ENCODE measurements at regions not wholly inside any gene's neighbourhood (a gene's known extent, or its start where the extent isn't known, plus 50 kb on each side); places are given as distances from the start of the nearest gene placed in this dataset.

- no peak for DNase-seq
Observed at GRCh38 chr9:120291050-120291449, 288.9 kb downstream of the CDK5RAP2 start.

GRCh38 chr9:120289990-120290975 is 289.7 kb downstream of the CDK5RAP2 start:
- DNase-seq = no peak

DNA sequence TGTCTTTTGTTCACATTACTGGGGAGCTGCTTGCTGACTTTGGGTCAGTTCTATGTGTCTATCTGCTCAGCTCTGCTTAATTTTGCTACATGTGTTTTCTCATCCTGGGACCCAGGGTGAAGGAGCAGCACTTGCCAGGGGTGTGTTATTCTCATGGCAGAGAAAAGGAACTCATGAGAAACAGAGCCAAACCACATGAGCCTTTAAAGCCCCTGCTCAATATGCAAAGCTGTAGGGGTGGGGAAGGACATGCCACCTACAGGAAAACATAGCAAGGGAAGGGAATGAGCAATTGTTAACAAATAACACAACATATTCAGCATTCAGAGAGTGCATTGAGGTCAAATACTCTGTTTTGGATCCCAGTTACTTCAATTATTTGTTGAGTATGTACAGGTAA is 290.9 kb downstream of the CDK5RAP2 start:
- DNase-seq = no peak

DNA sequence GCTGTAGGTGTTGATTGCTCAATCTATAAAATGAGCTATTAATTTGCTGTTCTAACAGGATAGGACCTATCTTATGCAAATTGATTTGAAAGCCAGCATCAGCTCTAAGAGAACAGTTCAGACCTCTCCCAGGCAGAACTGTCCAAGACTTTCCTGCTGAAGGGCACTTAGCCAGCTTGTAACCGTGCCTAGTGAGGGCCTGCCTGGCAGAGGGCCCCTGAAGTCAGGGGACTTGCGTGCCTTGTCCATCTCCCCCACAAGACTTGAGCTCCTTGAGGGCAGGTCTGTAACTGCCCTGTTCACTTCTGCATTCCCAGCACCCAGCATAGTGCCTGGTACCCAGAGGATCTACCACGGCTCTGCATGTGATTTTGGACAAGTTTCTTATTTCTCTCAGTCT is 293.4 kb downstream of the CDK5RAP2 start:
- DNase-seq = no peak

GRCh38 chr9:120284821-120285220 is 295.1 kb downstream of the CDK5RAP2 start:
- DNase-seq = no peak

DNA sequence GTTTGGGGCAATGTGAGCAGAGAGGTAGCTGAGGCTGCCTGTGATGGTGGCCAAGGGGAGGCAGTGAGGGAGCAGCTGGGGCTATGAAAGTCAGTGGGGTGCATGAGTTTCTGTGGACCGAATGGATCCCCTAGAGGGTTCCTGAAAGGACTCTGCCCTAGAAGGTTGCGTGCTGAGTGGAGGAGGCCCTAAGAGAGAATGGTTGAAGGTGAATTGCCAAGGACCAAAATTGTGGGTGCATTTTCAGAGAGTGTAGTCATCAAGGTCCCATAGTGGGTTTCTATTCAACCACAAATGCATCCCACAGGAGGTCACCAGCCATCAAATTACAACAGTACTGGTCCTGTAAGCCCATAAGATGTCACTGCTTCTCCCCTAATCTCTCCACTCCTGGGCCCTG is 298.3 kb downstream of the CDK5RAP2 start:
- DNase-seq = no peak

GRCh38 chr9:120267929-120268328 is 312.0 kb downstream of the CDK5RAP2 start:
- DNase-seq = no peak

DNA sequence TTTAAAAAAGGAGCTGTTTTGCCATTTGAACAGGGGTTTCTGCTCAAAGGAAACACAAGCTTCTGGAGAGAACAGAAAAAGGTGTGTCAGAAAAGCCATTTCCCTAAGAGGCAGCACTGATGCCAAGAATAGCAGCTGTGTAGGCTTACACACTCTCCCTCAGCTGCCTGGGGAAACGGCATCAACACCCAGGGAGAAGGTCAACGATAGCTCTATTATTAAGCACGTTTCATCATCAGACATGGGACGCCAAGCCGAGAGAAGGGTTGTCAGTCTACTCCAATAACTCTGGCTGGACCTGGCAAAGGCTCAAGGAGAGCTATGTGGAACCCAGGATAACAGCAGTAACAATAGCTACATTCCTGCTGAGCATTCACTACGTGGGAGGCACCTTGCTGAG is 314.2 kb downstream of the CDK5RAP2 start:
- DNase-seq = peak; percentile 24

DNA sequence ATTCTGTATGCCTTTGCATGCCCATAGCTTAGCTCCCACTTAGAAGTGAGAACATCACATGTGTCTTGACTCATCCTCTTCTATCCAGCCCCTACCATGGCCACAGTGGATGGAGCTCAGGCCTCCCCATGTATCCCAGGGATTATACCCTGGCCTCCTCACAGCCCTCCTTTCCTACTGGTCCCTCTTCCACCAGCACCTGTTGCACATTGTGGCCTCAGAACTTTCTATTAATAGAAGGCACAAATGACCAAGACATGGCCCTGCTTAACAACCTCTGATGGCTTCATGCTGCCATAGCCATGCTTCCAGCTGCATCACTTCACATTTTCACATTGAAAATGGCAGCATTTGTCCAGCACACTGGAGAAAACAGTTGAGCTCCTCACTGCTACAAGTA is 315.4 kb downstream of the CDK5RAP2 start:
- no peak for DNase-seq

DNA sequence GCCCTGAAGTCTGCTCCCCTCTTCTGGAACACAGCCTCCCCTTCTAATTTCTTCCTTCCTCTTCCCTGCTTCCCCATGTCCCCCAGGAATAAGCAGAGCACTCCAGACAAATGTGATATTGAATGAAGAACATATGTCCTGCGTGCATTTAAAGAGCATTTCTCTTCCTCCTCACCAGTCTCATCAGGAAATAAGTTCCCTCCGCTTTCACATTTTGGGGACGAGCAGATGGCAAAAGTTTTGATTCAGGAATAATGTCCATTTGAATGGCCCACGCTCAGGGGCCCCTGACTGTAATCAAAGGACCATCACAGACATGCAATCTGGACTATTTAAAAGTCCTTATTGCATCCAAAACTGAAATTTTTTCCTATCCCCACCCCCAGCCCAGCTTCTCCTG is 316.1 kb downstream of the CDK5RAP2 start:
- DNase-seq = no peak

- DNase-seq = no peak
Observed at GRCh38 chr9:120261419-120261818, 318.5 kb downstream of the CDK5RAP2 start.

GRCh38 chr9:120259100-120259499 is 320.9 kb downstream of the CDK5RAP2 start:
- no peak for DNase-seq

GRCh38 chr9:120258096-120258495 is 321.9 kb downstream of the CDK5RAP2 start:
- no peak for DNase-seq

DNA sequence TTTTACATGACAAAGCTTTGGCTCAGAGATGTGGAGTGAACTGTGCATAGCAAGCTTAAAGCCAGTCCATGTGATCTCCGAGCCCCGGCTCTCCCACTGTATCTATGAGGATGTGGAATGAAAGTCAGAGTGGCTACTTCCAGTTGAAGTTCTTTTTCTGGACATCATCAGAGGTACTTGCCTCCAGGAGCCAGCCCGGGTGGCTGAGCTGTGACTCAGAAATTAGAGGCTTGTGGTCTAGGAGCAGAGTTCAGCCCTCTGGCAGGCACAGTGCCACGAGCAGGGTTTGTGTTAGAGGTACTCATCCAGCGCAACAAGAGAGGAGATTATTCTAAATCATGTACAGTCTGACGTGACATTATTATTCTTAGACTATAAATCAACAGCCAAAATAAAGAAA is 322.5 kb downstream of the CDK5RAP2 start:
- no peak for DNase-seq

DNA sequence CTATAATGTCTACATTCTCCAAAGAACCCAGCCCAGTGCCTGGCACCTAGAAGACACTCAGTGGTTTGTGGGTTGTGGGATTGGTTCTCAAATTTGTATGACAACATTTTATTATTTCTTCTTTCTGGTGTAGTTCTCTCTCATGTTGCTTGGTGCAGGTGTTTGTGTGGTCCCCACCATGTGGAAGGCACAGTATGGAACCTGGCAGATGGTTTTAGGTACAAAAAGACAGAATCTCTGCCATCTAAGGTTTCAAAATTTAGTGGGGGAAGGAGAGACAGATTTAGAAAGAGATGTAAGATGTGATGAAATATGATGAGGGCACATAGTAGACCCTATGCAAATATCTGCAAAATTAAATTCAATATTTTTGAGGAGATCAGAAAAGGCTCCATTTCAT is 323.8 kb downstream of the CDK5RAP2 start:
- DNase-seq = no peak

DNA sequence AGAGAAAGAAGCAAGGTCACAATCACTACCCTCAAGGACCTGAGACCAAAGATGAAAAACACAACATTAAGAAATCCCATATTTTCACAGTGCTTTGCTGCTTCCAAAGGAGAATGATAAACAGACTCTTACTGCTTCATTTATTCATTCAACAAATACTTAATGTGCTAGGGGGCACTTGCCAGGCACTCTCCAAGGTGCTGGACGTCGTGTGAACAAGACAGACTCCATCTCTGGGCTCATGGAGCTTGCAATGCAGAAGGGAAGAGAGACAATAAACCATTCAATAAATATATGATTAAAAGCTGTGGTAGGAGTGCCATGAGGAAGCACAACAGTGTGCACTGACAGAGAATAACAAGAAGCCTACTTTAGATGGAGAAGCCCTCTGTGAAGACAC is 327.7 kb downstream of the CDK5RAP2 start:
- no peak for DNase-seq

GRCh38 chr9:120242116-120242811 is 337.7 kb downstream of the CDK5RAP2 start:
- peak; percentile 95 for DNase-seq

GRCh38 chr9:120236596-120236995 is 343.4 kb downstream of the CDK5RAP2 start:
- no peak for DNase-seq

DNA sequence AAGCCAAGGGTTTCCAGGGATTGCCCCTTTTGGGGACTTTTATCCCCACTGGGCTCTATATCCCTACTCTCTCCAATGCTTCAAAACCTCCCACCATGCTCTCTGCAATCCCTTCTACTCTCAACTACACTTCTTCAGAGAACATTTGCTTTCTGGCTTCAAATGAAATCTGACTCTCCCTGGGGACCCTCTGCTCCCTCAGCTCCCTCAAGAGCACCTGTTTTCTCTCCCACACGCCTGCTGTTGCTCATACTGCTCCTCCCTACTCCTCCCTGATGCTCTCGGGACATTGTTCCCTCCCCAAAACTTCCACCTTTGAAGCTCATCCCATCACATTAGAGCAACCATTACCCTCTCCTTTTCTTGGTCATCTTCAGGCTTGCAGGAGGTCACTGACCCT is 344.9 kb downstream of the CDK5RAP2 start:
- DNase-seq = peak; percentile 91

GRCh38 chr9:120230227-120230626 is 349.7 kb downstream of the CDK5RAP2 start:
- DNase-seq = no peak

DNA sequence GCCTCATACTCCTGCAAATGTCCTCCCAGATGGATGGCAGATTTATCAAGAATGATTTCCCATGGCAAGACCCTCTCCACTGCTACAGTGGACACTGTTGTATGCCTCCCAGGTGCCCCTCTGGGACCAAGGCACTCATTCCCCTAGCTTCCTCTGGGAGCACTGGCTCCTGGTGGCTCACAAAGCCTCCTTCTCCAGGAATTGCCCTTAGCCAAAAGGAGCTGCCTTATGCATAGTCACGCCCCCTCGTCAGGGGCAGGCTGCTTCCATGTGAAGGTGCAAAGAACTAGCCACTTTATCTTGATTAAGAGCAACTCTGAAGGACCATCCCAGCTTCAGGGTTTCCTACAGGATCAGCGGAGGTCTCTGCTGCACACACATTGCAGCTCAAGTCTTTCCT is 358.1 kb downstream of the CDK5RAP2 start:
- DNase-seq = no peak

- DNase-seq = no peak
Observed at GRCh38 chr9:120214332-120214731, 365.6 kb downstream of the CDK5RAP2 start.

DNA sequence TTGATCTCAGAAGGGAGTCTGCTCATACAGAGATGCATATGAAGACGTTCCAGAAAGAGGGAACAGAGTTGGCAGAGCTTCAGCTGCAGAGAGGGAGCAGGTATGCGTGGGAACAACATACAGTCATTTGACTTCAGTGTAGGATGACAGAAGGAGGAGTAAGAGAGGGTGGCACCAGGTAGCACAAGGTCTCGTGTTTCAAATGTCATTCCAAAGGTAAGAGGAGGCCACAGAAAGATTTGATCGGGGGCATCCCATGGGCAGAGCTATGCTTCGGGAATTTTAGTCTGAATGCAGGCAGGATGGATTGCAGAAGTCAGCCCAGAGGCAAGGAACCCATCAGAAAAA is 367.1 kb downstream of the CDK5RAP2 start:
- no peak for DNase-seq

- DNase-seq = peak; percentile 1
Observed at GRCh38 chr9:120212153-120212852, 367.7 kb downstream of the CDK5RAP2 start.
